GM19351 (cell line): ENCODE measurements at regions not wholly inside any gene's neighbourhood (a gene's known extent, or its start where the extent isn't known, plus 50 kb on each side); places are given as distances from the start of the nearest gene placed in this dataset.

ENCODE experiments used
- ATAC-seq: cut with Tn5 transposase; IDR thresholded peaks from one replicate; pipeline ENCODE4 v1.9.1; 2021; ENCODE audit warnings: mild to moderate bottlenecking, moderate library complexity; ENCODE audit not compliant: unreplicated experiment

- ATAC-seq = no peak
Measured at GRCh38 chr1:234713859-234714258, 103.9 kb upstream of the IRF2BP2 start.

GRCh38 chr1:234713440-234713839 lies 103.5 kb upstream of the IRF2BP2 start:
- no peak for ATAC-seq

DNA sequence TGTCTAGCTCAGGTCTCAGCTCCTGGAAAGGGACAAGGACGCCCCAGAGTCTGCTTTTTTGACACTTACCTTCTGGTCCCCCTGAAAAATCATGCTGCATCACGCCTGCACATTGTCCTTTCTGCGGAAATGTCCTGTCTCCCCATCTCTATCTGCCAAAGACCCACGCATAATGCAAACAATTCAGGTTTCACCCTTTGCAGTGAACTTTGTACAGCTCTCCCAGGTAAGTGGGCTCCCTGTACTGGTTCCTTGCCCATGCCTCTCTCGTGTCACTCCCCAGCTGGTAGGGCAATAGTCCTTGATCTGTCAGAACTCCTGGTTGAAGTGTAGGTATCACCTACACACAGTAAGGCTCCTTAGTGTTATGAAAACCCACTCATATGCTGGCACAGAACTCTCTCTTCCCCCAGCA lies 102.9 kb upstream of the IRF2BP2 start:
- no peak for ATAC-seq

- no peak for ATAC-seq
Measured at GRCh38 chr1:234710936-234711724, 101.2 kb upstream of the IRF2BP2 start.

GRCh38 chr1:234710381-234710780 lies 100.4 kb upstream of the IRF2BP2 start:
- no peak for ATAC-seq

DNA sequence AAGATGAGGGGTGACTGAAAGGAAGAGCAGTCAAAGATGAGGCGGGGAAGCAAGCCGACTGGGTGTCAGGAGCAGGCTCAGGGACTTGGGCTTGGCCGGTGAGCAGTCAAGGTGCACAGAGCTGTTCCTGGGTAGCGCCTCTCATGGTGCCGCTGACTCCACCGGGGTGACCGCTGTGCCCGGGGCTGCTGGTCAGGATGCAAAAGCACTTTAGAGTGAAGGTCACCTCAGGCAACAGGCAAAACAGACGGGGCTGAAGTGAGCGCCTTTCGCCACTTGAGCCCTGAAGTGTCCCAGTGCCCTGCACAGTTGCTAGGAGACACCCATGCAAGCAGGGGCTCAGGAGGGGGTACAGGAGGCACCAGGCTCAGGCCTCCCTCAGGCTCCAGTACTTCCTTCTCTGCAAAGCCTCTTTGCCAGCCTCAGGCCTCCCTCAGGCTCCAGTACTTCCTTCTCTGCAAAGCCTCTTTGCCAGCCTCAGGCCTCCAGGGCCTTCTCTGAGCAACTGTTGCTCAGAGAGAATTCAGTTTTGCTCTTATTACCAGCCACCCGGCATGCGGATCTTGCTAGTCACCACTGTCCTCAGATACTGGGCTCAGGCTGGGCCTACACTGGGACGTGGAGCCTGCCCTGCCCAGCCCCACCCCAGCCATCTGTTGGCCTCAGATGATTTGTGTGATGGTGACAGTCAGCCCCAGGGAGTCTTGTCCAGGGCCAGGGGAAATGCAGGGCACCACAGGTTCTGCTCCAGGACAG lies 99.7 kb upstream of the IRF2BP2 start:
- ATAC-seq = no peak

DNA sequence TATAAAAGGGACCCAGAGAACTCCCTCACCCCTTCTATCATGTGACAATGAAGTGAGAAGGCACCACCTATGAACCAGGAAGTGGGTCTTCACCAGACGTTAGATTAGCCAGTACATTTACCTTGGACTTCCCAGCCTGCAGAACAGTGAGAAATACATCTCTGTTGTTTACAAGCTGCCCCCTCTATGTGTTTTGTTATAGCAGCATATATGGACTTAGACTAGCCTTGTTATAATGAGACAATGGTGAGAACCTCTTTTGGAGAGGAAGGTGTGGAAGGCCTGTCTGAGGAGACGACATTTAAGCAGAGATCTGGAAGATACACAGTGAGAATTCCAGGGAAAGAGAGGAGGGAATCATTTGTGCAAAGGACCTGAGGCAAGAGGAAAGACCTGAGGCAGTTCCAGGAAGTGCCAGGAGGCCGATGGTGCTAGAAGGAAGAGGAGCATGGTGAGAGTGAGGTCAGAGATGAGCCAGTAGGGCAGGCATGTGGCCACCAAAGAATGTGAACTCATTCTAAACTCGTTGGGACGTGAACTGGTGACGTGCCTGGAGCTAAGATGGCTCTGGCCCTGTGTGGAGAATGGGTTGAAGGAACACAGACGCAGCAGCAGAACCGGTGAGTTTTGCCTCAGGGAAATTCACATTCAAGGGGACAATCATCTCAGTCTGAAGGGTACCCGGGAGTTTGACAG lies 98.9 kb upstream of the IRF2BP2 start:
- no peak for ATAC-seq

DNA sequence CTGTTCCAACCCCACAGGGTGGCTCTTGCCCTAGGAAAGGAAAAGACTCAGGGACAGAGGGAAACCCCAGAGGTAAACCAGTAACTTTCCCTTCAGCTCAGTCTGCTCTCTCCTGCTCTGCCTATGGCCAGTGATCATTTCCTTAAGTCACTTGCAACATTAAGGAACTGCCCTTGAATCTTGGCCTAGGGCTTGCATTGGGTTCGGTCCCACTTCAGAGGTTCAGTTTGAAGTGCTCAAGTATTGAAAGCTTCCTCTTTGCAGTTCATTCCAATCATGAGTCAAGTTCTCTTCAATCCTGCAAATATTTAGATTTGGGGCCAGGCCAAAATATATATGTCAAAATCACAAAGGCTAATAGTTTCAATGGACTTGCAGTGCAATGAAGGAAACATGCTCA lies 97.7 kb upstream of the IRF2BP2 start:
- no peak for ATAC-seq

GRCh38 chr1:234706931-234707330 lies 97.0 kb upstream of the IRF2BP2 start:
- no peak for ATAC-seq

- no peak for ATAC-seq
Measured at GRCh38 chr1:234706199-234706598, 96.2 kb upstream of the IRF2BP2 start.

GRCh38 chr1:234705615-234706014 lies 95.6 kb upstream of the IRF2BP2 start:
- ATAC-seq = no peak

DNA sequence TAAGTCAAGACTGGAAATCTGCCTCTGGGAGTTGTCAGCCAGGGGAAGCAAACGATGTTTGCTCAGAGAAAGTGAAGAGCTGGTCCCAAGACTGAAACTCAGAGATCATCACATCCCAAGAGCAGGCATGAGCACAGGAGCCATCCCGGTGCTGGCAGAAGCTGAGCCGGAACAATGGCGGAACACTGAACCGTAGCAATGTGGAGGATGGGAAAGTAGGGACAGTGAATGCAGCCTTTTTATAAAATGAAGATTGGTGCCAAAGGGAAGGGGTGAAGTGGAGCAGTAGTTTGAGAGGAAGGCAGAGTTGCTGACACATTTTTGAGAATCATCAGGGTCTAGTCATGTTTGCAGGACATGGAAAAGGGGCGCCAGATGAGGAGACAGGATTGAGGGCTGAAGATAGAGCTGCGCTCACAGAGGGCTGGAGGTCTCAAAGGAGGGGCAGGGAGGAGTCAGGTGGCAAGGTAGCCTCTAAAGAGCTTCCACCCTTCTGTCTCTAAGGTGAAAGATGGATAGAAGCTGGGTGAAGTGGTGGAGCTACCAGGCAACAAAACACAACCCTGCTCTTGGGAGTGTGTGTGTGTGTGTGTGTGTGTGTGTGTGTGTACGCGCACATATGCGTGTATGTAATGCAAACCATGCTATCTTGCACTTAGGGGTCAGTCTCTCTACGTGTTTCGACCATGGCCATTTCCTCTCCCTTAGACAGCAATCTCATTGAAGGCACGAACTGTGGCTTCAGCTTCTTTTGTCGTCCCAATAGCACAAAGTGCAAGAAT lies 94.3 kb upstream of the IRF2BP2 start:
- ATAC-seq = no peak

DNA sequence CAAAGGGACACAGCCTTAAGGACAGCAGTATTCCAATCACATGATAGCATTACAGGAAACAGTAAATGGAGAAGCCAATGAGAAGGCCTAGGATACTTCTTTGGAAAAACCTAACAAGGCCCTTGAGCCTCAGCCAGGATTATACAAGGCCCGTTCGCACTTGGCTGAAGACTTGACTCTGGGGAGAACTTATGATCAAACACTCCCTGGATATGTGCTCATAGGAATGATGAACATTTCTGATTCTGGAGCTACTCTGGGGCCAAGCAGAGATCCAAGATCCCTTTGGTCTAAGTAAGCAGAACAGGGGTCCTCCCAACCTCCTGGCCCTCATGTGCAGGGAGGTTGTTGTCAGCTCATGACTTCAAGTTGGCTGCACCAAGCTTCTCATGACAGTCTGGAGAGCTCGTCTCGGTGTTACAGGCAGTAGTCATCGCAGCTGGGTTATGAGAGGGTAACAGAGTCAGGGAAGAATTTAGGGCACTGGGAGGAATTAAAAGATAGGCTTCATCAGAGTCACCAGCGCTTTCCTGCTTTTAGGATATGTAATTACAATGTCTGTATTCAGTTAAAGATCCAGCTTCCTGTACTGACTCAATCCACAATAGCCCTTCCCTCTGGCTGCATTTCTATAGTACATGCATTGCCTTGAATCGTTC lies 92.5 kb upstream of the IRF2BP2 start:
- ATAC-seq = no peak

GRCh38 chr1:234701737-234702341 lies 91.9 kb upstream of the IRF2BP2 start:
- ATAC-seq = no peak

DNA sequence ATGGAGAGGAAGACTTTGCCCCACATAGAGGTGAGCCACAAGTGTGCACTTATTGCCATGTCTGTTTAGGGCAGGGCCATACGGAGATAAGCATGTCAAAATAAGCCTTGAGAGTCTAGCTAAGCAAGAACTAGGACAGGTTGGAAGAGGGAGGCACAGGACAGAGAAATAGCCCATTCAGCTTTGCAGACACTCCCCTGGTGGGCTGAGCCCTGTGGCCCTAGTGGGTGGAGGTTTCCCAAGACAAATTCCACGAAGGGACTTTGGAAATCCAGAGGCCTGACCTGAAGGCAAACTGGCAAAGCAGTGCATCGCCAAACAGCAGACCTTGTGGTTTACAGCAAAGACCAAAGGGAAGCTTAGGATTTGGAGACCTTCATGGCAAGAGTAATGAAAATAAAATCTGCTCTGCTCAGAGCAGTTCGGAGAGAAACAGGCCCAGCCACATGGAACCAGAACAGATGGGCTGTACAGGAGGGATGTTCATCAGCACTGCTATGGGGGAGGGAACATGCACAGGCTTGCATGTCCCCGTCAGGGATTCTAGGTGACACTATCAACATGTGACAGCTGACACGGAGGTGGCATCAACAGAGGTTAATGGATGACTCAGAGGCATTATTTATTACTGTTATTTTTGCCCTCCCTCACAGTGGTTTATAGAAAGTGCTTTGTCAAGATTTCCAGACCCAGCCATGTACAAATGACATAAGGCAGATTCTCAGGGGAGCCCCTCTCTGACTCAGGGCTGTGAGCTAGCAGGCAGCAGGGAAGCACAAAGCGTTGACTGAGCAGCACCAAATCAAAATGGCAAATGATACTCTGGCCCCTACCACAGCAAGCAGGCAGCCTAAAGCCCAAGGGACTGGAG lies 90.1 kb upstream of the IRF2BP2 start:
- ATAC-seq = peak; percentile 68

DNA sequence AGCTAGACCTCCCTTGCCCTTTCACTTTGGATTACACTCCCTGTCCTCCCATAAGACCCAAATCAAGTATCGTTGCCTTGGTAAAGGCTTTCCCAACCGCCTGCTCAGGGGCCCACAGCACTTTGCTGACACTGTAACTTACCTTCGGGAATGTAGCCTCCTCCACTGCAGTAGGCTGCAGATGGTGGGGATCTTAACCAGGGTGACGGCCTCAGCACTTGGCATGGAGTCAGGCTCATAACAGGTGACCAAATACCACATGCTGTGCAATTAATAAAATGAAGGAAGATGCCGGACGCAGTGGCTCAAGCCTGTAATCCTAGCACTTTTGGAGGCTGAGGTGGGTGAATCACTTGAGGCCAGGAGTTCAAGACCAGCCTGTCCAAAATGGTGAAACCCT lies 88.7 kb upstream of the IRF2BP2 start:
- ATAC-seq = no peak

DNA sequence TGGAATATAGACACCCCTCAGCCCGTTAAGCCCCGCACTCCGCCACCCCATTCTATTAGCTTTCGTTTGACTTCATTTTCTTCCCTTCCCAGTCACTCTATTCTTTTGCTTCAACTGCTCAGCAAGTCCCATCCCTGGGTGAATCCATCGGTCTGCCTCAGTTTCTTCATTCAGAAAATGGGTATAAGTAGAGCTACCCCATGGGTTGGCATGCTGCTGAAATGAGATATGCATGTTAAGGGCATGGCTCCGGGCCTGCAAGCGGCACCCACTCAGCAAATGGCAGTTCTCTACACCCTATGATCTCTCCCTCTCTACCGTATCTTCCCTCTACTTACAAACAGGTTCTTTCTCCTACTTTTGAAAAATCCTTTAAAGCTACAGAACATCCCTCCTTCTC lies 87.8 kb upstream of the IRF2BP2 start:
- no peak for ATAC-seq

GRCh38 chr1:234697015-234697414 lies 87.0 kb upstream of the IRF2BP2 start:
- ATAC-seq = no peak

DNA sequence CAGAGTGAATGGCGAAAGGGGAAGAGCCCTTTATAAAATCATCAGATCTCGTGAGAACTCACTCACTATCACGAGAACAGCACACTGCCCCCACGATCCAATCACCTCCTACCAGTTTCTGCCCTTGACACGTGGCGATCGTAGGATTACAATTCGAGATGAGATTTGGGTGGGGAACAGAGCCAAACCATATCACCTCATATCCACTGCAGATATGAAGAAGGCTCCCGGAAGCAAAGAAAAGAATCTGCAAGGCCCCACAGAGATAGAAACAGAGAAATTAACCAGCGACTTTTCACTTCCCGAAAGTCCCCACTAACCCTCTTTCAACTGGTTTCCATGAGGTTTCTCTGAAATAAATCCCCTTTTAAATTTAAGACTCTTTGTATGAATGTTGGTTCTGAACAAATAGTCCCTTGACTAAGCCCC lies 86.2 kb upstream of the IRF2BP2 start:
- no peak for ATAC-seq
